GM21737 (cell line): ENCODE measurements at regions not wholly inside any gene's neighbourhood (a gene's known extent, or its start where the extent isn't known, plus 50 kb on each side); places are given as distances from the start of the nearest gene placed in this dataset.
"Not testable (repeated sequence)": the region's sequence is repeated elsewhere in the genome, so short reads cannot be mapped to it uniquely, and the experiment has no call there.

Experiments
- ATAC-seq: cut with Tn5 transposase; IDR thresholded peaks from one replicate; pipeline ENCODE4 v1.9.1; 2021; ENCODE audit warnings: mild to moderate bottlenecking, moderate library complexity; ENCODE audit not compliant: unreplicated experiment

DNA sequence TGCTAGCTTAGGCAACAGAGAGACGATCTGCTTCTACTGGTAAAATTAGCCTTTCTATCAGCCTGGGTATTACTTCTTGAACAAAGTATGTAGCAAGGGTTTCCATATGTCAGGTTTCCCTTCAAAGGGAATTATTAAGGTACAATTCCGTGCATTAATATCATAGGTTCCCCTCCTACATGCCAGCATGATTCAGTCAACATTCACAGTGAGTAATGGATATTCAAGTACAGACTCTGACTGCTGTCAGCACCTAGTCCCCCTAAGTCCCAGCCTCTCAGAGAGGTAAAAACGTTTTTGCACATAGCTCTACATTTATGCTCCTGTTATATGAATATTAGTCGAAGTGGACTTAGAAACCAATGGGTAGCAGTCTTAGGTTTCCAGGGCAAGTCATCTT, 322.4 kb upstream of the CCNG1 start:
- ATAC-seq: no peak

DNA sequence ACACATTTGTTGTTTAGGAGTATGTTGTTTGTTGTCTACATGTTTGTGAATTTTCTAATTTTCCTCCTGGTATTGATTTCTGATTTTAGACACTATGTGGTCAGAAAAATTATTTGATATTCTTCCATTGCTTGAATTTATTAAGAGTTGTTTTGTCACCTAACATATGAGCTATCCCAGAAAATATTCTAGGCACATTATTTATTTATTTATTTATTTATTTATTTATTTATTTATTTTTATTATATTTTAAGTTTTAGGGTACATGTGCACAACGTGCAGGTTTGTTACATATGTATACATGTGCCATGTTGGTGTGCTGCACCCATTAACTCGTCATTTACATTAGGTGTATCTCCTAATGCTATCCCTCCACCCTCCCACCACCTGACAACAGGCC, 320.8 kb upstream of the CCNG1 start:
- ATAC-seq: not testable (repeated sequence)

DNA sequence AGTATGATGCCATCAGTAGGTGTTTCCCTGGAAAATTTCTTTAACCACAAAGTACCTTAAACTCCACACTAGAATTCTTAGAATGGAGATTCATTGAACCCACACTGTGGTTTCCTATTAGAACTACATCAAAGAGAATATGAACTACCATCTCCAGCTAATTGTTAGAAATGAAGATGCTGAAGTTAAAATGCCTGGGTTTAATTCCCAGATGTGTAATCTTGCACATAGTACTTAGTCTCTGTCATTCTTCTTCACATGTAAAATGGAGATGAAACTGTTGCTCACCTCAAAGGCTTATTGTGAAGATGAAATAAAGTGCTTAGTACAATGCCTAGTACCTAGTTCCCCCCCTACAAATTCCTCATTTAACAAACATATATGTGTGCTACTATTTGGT, 303.3 kb upstream of the CCNG1 start:
- ATAC-seq: no peak

DNA sequence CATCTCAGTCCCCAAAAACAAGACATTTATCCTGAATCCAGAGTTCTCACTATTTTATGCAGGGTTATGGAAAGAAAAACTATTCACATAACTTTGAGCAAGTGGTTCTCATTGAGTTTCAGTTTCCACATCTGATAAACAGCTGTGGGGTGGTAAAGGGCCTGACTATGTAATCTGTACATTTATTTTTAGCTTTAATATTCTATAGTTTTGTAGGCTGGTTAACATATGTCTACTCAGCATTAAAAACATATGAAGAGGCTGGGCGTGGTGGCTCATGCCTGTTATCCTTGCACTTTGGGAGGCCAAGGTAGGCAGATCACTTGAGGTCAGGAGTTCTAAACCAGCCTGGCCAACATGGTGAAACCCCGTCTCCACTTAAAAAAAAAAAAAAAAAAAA, 301.5 kb upstream of the CCNG1 start:
- no peak for ATAC-seq

DNA sequence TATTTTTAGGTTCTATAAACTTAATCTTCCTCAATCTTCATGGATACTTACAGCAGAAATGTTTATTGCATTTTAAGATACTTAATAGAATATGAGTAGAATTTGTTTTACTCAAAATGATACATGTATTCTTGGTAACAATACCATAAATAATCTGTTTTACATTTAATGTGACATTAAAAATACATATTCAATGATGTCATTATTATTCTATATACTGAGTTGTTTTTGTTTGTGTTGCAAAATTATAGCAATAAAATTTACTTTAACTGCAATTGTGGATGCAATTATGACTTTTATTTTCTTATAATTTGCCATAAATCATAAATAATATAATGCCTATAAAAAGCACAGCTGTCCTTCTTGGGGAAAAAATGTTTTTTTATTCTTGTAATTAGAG, 275.9 kb upstream of the CCNG1 start:
- no peak for ATAC-seq

DNA sequence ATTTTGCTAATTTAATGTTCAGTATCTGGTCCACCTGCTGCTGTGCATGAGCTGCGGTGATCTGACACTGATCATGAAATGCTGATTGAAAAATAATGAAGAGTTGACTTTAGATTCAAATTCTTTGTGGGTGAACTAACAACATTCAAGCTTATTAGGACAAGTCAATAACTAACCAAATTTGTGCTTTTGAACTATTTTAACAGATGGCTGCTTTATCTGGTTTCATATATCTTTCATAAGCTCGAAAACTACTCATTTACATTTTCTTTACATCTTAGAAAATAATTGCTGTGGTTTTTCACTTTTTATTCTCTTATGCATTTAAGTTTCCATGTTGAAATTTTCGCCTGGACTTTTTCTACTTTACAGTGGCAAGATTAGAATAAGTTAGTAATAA, 274.8 kb upstream of the CCNG1 start:
- no peak for ATAC-seq

DNA sequence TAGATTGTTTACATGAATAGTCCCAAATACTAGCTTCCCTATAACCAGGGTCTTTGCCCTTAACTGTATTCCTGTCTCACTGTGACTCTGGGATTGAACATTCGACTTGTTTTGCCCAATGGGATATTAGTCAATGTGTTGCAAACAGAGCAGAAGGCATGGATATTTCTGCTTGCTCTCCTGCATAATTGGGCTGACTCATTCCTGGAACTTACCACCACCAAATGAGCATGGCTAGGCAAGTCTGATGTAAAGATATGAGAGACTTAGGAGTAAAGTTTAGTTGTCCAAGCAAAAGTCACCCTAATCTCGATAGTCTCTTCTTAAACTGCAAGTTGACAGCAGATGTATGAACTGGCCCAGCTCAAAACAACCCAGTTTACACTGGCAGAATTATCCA, 273.5 kb upstream of the CCNG1 start:
- no peak for ATAC-seq

DNA sequence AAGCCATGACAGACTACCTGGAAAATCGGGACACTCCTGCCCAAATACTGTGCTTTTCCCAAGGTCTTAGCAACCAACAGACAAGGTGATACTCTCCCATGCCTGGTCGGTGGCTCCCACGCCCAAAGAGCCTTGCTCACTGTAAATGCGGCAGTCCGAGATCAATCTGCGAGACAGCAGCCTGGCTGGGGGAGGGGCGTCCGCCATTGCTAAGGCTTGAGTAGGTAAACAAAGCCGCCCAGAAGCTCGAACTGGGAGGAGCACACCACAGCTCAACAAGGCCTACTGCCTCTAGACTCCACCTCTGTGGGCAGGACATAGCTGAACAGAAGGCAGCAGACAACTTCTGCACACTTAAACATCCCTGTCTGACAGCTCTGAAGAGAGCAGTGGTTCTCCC, 272.1 kb upstream of the CCNG1 start:
- ATAC-seq: no peak

DNA sequence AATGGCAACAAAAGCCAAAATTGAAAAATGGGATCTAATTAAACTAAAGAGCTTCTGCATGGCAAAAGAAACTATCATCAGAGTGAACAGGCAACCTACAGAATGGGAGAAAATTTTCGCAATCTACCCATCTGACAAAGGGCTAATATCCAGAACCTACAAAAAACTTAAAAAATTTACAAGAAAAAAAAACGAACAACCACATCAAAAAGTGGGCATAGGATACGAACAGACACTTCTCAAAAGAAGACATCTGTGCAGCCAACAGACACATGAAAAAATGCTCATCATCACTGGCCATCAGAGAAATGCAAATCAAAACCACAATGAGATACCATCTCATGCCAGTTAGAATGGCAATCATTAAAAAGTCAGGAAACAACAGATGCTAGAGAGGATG, 267.2 kb upstream of the CCNG1 start:
- ATAC-seq: not testable (repeated sequence)

DNA sequence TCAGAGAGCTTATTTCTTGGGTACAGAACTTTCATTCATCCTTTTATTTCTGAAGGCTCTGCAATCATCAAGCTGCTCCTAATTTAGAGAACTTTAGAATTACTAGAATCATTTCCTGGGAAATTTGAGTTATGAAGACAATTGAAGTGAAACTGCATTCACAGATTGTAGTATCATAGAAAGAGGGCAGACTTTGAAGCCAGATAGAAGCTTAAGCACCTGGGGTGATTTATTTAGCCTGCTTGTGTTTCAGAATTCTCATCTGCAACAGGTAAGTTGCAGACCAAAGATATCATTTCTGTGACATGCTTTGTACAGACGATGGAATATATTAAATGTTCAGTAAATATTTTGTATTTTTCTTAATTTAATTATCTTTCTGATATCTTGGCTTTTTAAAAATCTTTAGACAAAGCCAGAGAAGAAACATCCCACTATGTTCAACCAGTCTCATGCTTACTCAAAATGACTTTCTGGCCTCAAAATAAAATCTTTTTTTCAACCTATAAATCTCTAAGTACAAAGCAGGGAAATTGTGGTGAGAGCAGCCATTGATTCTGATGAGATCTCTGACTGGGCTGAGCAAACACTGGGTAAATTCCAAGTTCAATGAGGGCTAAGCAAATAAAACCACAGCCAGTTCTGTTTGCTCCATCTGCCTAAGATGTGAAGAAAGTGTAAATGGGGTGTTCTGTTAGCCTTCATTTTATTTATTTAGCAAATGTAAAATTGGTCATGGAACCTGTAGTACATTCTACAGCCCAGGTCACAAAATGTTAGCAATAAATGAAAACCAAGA, 264.7 kb upstream of the CCNG1 start:
- no peak for ATAC-seq

DNA sequence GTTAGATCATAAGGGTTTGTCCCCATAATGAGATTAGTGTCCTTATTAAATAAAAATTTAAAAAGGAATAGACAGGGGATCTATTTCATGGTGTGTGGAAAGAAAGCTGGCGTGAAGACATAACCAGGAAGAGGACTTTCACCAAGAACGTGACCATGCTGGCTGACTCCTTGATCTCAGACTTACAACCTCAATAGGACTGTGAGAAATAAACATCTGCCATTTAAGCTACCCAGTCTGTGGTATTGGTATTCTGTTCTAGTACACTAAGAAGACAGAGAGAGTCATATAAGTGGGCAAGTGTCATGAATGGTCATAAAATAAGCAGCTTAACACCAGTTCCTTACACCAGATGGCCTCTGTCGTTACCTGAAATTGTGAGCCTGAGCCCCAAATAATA, 259.4 kb upstream of the CCNG1 start:
- no peak for ATAC-seq

DNA sequence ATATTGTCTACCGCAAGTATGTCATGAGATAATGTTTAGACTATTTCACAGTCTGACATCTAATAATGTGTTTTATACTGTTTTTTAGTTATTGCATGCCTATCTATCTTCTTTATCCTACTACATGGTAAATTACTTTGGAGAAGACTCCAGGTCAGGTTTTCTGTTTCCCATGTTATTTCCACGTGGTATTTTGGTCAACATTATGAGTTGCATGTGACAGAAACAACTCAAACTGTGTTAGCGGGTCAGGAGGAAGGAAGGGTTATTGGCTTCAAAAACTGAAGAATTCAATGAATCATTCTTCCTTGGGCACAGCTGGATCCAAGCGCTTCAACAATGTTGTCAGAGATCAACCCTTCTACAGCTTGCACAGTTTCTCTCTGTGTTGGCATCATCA, 252.1 kb upstream of the CCNG1 start:
- ATAC-seq: no peak

DNA sequence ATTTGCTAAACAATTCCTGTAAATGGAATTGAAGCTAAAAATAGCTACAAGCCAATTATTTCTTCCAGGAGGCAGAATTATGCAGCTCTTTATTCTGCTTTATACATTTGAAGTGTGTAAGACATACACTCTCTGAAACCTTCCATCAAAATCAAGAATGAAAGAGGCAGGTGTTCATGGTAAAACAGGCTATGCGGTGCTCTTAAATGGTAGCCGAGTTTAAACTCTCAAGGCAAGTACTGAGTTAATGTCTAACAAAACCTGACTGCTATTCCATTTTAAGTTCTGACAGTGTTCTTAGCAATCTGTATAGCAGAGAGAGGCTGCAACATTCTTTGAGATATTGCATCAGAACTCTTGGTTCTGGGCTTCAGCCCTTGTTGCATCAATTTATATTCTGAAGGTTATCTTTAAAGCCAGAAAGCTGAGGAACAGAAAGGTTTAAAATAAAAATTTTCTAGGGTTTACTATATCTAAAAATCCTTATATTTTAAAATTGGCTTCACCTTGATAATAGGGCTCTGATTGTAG, 248.3 kb upstream of the CCNG1 start:
- no peak for ATAC-seq

DNA sequence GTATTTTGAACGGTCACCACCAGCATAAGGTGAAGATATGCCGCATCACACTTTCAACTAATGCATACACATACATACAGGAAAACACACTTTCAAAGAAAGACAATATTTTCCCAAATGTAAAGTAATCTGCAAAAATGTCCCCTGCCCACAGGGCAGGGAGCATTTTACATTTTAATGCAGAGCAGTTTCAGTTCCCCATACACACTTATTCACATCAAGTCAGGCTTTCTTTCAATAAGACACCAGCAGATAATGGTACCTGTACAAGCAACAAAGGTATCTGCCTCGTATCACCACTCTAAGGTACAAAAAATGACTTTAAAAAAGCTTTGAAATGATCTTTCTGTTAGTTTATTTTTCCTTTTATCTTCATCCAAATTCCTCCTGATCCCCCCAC, 247.1 kb upstream of the CCNG1 start:
- ATAC-seq: no peak

DNA sequence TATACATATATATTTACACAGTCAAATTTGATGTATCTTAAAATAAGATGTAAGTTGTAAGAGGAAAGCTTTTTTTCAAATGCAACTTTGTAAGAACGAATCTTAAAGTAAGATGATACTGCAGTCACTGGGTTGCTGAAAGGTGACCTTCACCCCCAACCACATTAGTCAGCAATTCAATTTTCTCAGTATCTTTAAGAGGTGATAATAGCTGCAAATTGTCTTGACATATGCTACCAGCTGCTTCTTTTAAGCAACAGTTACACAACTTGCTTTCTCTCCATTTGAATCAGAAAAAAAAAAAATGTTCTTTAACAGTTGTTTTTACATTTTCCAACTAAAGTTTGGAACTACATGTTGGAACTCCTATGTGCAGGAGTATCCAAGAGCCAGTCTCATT, 246.6 kb upstream of the CCNG1 start:
- ATAC-seq: no peak

DNA sequence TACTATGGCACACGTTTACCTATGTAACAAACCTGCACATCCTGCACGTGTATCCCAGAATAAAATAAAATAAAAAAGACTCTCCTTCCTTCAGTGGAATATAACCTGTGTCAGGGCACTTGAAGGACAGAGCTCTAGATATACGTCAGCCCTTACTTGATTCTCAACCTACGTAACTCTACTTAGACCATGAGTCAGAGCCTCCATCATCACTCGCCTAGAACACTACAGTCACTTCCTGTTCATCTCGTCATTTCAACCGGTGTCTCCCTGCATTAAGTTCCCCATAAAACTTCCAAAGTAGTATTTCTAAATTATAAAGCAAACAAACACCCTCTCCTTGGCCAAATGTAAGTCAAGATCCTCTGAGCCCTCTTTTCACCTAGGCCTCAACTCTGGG, 243.5 kb upstream of the CCNG1 start:
- ATAC-seq: no peak

DNA sequence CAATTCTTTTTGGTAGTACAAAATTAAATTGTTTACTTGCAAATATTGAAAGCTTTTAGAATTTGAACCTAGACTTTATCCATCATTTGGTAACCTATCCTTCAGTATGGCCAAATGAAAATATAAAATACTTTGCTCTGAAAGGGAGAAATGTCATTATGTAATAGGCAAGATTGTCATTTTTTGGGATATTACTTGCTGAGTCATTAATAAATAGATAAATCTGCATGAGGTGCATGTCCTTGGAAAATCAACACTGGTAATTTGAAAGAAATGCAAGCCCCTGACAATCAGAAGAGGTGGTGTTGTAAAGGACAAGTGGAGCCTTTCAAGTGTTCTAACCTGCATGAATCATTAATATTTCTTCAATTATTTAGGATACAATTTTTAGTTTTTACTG, 231.8 kb upstream of the CCNG1 start:
- no peak for ATAC-seq

DNA sequence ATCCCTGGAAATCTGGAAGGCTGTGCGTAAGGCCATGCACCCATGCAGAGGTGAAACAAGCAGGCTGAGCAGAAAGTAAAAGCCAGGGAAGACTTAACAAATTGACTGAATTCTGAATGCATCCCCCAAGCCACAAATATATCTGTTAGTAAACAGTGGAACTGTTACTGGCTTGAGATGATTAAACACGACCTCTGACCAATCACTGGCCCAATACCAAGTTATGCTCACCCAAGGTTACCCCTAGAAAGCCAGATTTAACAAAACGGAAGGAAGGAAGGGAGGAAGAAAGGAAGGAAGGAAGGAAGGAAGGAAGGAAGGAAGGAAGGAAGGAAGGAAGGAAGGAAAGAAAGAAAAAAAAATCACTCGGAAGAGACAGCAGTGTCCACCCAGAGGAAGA, 215.8 kb upstream of the CCNG1 start:
- ATAC-seq: no peak

DNA sequence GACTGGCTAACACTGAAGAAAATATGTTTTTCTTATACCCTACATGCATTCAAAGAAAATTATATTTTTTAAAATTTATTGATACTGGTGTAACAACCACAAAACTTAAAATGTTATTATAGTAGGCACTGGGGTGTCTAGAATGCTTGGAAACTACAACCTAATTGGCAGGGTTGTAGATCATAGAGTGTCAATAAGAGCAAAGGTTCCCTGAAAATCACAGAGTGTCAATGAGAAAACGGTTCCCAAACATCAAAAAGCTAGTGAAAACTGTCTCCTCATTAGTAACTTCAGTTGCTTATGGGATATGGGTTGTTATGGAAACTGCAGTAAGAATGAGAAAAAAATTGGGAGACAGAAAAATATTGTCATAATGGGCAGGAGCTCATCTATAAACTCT, 214.4 kb upstream of the CCNG1 start:
- no peak for ATAC-seq

DNA sequence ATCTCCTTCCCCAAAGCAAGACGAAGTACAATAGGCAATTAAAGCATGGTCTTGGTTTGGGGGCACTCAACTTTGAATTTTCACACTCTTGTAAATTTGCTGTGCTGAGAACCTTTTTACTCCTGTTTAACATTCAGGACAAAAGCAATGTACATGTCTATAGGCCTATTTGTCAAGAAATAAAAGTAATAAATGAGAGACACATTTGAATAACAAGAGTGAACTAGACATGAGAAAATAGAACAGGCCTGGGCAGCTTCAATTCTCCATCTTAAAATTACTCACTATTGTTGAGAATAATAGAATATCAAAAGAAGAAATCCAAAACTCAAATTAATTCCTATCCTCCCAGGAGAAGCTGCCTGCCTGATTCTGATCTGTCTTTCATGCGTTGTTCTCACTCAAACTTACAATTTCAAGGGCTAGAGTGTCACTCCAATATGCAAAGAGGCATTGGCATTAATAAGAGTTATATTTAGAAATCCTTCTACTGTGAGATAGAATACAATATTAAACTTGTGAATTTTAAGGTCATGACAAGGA, 192.9 kb upstream of the CCNG1 start:
- ATAC-seq: no peak

DNA sequence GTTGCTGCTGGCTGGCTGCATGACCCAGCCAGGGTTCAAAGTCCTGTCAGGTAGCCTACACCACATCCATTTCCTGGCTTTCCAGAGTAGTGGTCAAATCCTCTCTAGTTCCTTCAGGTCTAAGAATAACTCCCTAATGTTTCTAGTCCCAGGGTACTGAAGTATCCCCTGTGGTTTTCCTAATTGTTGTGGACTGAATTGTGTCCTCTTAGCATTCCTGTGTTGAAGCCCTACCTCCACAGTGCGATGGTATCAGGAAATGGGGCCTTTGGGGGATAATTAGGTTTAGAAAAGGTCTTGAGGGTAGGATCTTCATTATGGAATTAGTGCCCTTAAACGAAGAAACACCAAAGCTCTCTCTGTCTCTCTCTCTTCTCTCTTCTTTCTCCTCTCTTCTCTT, 191.8 kb upstream of the CCNG1 start:
- ATAC-seq: no peak

DNA sequence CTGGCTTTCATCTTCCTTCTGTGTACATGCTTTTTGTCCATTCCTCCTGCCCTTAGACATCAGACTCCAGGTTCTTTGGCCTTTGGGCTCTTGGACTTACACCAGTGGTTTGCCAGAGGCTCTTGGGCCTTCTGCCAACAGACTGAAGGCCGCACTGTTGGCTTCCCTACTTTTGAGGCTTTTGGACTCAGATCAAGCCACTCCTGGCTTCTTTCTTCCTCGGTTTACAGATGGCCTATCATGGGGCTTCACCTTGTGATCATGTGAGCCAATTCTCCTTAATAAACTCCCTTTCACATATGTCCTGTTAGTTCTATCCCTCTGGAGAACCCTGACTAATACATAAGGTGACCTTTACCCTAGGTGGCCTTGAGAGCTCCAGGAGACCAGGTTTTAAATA, 189.1 kb upstream of the CCNG1 start:
- ATAC-seq: no peak

DNA sequence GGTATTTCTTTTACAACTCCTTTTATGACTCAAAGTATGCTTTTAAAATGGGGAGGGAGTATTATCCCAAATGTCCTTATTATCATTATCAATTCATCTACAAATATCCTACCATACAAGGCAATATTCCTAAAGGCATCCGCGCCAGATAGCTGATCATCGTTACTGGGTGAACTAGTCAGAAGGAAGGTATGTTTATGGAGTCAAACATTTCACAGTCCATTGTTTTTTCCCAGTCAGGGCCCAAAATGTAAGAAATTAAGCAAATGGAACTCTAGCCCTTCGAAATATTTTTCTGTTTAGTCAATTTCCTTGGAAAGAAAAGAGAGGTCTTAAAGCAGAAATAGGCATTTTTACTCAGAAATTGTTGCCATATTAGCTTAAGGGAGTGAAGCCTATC, 188.5 kb upstream of the CCNG1 start:
- ATAC-seq: no peak
